Stimulated activated memory B cell treated with anti-CD40 and anti-IgM and Interleukin-4, amounts not matched to agents 10 μg/mL and 1 μg/mL and 100 μg/mL, for 72 hours (primary cell): ENCODE measurements at regions not wholly inside any gene's neighbourhood (a gene's known extent, or its start where the extent isn't known, plus 50 kb on each side); places are given as distances from the start of the nearest gene placed in this dataset.
"Not testable (repeated sequence)": the region's sequence is repeated elsewhere in the genome, so short reads cannot be mapped to it uniquely, and the experiment has no call there.

Experiments used
- ATAC-seq: fragments of 150-1000 bp; cut with Tn5 transposase; 2 replicates; pipeline ENCODE4 v1.10.0; 2021
- H3K27ac Mint-ChIP-seq: one replicate; pipeline ENCODE4 v1.8.0; 2022; ENCODE audit warnings: mild to moderate bottlenecking, mixed read lengths
- H3K27me3 Mint-ChIP-seq: one replicate; pipeline ENCODE4 v1.8.0; 2022; ENCODE audit warnings: mixed read lengths
- H3K36me3 Mint-ChIP-seq: one replicate; pipeline ENCODE4 v1.8.0; 2022; ENCODE audit warnings: mixed read lengths
- H3K4me1 Mint-ChIP-seq: one replicate; pipeline ENCODE4 v1.8.0; 2022; ENCODE audit warnings: mixed read lengths
- H3K4me3 Mint-ChIP-seq: one replicate; pipeline ENCODE4 v1.8.0; 2022; ENCODE audit warnings: mild to moderate bottlenecking, moderate library complexity, mixed read lengths
- H3K9me3 Mint-ChIP-seq: one replicate; pipeline ENCODE4 v1.8.0; 2022; ENCODE audit warnings: mixed read lengths

DNA sequence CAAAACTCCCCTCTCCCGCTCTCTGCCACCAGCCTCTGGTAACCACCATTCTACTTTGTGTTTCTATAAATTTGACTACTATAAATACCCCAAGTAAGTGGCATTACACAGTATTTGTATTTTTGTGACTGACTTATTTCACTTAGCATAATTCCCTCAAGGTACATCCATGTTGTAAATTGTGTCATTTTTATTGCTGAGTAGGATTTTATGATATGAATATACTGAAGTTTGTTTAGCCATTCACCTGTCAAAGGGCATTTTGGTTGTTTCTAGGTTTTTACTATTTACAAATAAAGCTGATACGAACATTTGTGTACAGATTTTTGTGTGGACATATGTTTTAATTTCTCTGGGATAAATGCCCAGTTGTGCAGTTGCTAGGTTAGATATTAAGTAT is 174.0 kb upstream of the MMADHC start:
- no peak for ATAC-seq
- no peak overlapping the region for H3K4me3 Mint-ChIP-seq
- peaks cover 10% of the 10 kb centered on the region for H3K9me3 Mint-ChIP-seq
- H3K27ac Mint-ChIP-seq: no peak overlapping the region
- no peaks in the 10 kb centered on the region for H3K27me3 Mint-ChIP-seq
- no peaks in the 10 kb centered on the region for H3K36me3 Mint-ChIP-seq
- no peaks in the 10 kb centered on the region for H3K4me1 Mint-ChIP-seq

DNA sequence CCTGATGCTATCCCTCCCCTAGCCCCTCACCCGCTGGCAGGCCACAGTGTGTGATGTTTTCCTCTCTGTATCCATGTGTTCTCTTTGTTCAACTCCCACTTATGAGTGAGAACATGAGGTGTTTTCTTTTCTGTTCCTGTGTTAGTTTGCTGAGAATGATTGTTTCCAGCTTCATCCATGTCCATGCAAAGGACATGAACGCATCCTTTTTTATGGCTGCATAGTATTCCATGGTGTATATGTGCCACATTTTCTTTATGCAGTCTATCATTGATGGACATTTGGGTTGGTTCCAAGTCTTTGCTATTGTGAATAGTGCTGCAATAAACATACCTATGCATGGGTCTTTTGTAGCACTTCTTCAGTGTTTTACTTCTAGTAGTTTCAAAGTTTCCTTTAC is 171.8 kb upstream of the MMADHC start:
- peaks cover 13% of the 10 kb centered on the region for H3K9me3 Mint-ChIP-seq
- H3K36me3 Mint-ChIP-seq, H3K4me1 Mint-ChIP-seq, H3K27ac Mint-ChIP-seq, H3K4me3 Mint-ChIP-seq, H3K27me3 Mint-ChIP-seq, ATAC-seq: not testable (repeated sequence)

GRCh38 chr2:149754722-149755121 is 167.1 kb upstream of the MMADHC start:
- not testable (repeated sequence) for ATAC-seq, H3K27ac Mint-ChIP-seq, H3K9me3 Mint-ChIP-seq, H3K4me3 Mint-ChIP-seq, H3K4me1 Mint-ChIP-seq, H3K27me3 Mint-ChIP-seq, H3K36me3 Mint-ChIP-seq

DNA sequence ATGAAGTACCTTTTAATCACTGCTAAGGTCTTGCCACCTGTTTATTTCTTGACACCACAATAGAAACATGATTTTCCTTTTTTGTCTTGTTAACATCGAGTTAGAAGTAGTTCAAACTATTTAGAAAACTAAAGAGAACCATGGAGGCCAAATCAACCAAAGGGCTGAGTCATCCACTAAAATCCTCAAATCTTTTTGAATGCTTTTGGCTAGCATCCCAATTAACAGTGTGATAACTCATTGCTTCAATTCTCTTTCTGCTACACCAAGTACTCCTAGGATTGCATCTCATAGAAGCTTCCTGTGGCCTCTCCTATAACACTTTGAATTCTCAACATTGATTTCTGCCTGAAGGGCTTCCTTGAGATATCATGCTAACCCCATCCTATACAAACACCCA is 159.9 kb upstream of the MMADHC start:
- H3K27ac Mint-ChIP-seq: no peak overlapping the region
- no peaks in the 10 kb centered on the region for H3K36me3 Mint-ChIP-seq
- H3K9me3 Mint-ChIP-seq: no peaks in the 10 kb centered on the region
- no peaks in the 10 kb centered on the region for H3K27me3 Mint-ChIP-seq
- no peak overlapping the region for H3K4me3 Mint-ChIP-seq
- H3K4me1 Mint-ChIP-seq: no peaks in the 10 kb centered on the region
- no peak for ATAC-seq

DNA sequence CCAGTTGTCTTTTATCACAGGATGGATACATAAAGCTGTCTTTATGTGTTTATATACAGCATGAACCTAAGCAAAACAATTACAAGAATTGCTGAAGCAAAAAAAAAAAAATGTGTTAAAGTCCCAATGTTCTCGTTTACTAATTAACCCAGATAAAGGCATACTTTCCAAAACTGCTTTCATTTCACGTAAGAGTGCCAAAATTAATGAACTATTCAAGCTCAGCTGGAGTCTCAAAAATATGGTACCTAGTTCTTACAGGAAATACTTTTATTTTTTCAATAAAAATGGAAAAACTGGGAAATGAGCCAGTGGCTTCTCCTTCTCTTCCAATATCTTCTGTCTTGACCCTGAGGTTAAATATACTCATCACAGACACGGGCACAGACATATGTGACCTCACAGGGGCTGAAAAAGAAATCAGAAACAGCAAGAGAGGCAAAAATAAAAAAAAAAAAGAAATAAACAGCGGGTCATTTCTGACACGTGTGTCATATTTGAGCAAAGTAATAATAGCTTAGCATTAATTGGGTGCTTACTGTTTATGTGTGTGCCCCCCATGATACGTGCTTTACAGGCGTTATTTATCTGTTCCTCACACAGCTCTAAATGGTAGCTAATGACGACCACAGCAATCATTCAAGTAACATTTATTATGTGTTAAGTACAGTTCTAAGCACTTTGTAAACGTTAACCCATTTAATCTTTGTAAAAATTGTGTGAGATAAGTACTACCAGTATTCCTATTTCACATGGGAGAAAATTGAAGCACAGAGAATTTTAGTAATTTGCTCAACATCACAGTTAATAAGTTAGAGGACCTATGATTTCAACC is 158.0 kb upstream of the MMADHC start:
- H3K36me3 Mint-ChIP-seq: no peaks in the 10 kb centered on the region
- H3K27me3 Mint-ChIP-seq: no peaks in the 10 kb centered on the region
- H3K4me3 Mint-ChIP-seq: no peak overlapping the region
- H3K4me1 Mint-ChIP-seq: no peaks in the 10 kb centered on the region
- no peaks in the 10 kb centered on the region for H3K9me3 Mint-ChIP-seq
- ATAC-seq: no peak
- no peak overlapping the region for H3K27ac Mint-ChIP-seq

DNA sequence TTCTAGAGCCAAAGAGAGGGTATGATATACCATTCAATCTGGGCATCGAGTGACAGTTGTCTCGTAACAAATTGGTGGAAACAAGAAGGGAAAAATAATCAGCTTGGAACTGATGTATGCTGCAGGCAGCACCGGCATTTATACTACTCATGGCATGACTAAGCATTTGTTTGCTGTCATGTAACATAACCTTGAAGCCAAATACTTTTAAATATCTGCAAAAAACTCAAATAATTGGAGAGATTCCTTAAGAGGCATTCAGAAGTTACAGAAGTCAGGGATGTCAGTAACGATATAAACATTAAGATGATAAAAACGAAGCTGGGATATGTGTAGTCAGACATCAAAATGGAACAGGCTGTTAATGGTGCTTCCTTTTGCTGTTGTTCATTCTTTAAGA is 157.3 kb upstream of the MMADHC start:
- H3K4me3 Mint-ChIP-seq: no peak overlapping the region
- no peak for ATAC-seq
- H3K27me3 Mint-ChIP-seq: no peaks in the 10 kb centered on the region
- H3K36me3 Mint-ChIP-seq: no peaks in the 10 kb centered on the region
- H3K9me3 Mint-ChIP-seq: no peaks in the 10 kb centered on the region
- H3K4me1 Mint-ChIP-seq: no peaks in the 10 kb centered on the region
- H3K27ac Mint-ChIP-seq: no peak overlapping the region

- H3K36me3 Mint-ChIP-seq: no peaks in the 10 kb centered on the region
- H3K27ac Mint-ChIP-seq: no peak overlapping the region
- no peaks in the 10 kb centered on the region for H3K4me1 Mint-ChIP-seq
- no peak overlapping the region for H3K4me3 Mint-ChIP-seq
- H3K27me3 Mint-ChIP-seq: no peaks in the 10 kb centered on the region
- no peaks in the 10 kb centered on the region for H3K9me3 Mint-ChIP-seq
- no peak for ATAC-seq
Measured at GRCh38 chr2:149743842-149744448, 156.4 kb upstream of the MMADHC start.

GRCh38 chr2:149741646-149742045 is 154.1 kb upstream of the MMADHC start:
- H3K4me3 Mint-ChIP-seq: no peak overlapping the region
- no peaks in the 10 kb centered on the region for H3K9me3 Mint-ChIP-seq
- no peak for ATAC-seq
- H3K27ac Mint-ChIP-seq: no peak overlapping the region
- H3K4me1 Mint-ChIP-seq: no peaks in the 10 kb centered on the region
- no peaks in the 10 kb centered on the region for H3K36me3 Mint-ChIP-seq
- no peaks in the 10 kb centered on the region for H3K27me3 Mint-ChIP-seq

- Mint-ChIP-seq H3K9me3 (no peaks in the 10 kb centered on the region), H3K27me3 (no peaks in the 10 kb centered on the region), H3K27ac (no peak overlapping the region), H3K4me1 (no peaks in the 10 kb centered on the region), H3K4me3 (no peak overlapping the region), H3K36me3 (no peaks in the 10 kb centered on the region)
- no peak for ATAC-seq
Measured at GRCh38 chr2:149740490-149740889, 152.9 kb upstream of the MMADHC start.

- Mint-ChIP-seq H3K36me3 (no peaks in the 10 kb centered on the region), H3K27me3 (no peaks in the 10 kb centered on the region), H3K9me3 (no peaks in the 10 kb centered on the region), H3K4me1 (no peaks in the 10 kb centered on the region), H3K4me3 (no peak overlapping the region), H3K27ac (no peak overlapping the region)
- no peak for ATAC-seq
Measured at GRCh38 chr2:149739883-149740265, 152.3 kb upstream of the MMADHC start.

DNA sequence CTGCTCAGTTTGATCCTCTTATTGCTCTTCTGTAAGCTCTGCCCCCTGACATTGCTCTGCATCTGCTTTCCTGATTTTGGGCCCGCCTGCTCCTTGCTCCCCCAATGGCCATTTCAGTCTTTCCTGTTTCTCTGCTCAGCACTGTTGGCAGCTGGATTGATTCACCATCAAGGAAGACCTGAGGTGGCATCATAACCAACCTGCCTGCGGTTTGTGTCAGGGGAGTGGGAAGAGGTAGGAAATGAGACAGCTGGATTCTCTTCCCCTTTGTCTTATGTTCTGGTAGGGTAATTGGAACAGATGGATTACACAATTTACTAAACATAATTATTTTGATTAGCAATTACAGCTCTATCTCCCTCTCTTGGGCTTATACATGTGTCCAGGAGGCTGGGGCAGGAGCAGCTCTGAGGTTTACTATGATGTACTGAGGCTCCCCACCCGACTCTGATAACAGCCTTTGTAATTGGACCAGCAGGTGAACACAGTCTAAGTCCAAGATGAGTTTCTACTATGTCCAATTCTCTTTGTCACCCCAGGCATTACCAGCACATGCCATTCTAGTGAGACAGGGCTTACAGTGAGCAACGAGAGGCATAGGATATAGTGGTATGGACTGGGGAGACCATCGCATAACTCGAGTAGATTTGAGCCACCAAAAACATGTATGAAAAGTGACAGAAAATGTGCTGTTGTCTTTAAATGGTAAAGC is 151.8 kb upstream of the MMADHC start:
- H3K27me3 Mint-ChIP-seq: no peaks in the 10 kb centered on the region
- no peak for ATAC-seq
- no peaks in the 10 kb centered on the region for H3K9me3 Mint-ChIP-seq
- no peaks in the 10 kb centered on the region for H3K4me1 Mint-ChIP-seq
- H3K27ac Mint-ChIP-seq: no peak overlapping the region
- no peaks in the 10 kb centered on the region for H3K36me3 Mint-ChIP-seq
- H3K4me3 Mint-ChIP-seq: no peak overlapping the region

DNA sequence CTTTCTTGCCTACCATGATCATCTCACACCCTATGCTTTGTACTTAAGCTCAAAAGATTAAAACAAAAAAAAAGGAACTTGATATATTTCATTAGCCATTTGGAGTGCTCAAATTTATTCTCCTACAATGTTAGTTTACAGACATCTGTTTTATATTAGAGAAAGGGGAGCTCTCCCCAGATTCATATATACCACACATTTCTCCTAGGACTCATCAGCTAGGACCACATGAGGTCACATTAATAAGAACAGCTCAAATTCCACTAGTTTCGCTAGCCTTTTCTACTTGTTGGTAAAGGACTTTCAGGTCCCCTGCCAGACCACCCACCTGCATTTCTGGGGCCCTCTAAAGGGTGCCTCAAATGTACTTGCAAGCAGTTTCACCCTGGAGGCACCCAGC is 151.2 kb upstream of the MMADHC start:
- no peak for ATAC-seq
- no peaks in the 10 kb centered on the region for H3K9me3 Mint-ChIP-seq
- no peaks in the 10 kb centered on the region for H3K27me3 Mint-ChIP-seq
- H3K4me3 Mint-ChIP-seq: no peak overlapping the region
- H3K4me1 Mint-ChIP-seq: no peaks in the 10 kb centered on the region
- H3K36me3 Mint-ChIP-seq: no peaks in the 10 kb centered on the region
- no peak overlapping the region for H3K27ac Mint-ChIP-seq

DNA sequence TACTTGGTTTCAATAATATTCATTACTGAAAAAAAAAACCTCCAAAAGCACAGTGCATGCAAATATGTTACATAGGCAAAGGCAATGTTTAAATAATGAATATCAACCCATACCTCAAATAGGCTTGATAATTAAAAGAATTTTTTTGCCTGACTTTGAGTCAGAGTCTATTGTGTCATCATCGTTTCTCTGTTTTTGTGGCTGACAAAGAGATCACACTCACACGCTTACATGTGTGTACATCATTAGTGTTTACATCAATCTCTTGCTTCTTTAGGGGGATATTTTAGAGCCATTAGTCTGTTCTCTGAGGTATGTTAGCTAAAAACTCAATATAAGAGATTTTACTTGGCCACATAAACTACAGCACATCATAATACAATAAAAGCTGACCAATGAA is 150.3 kb upstream of the MMADHC start:
- no peaks in the 10 kb centered on the region for H3K27me3 Mint-ChIP-seq
- ATAC-seq: no peak
- no peaks in the 10 kb centered on the region for H3K4me1 Mint-ChIP-seq
- no peaks in the 10 kb centered on the region for H3K9me3 Mint-ChIP-seq
- H3K36me3 Mint-ChIP-seq: no peaks in the 10 kb centered on the region
- H3K4me3 Mint-ChIP-seq: no peak overlapping the region
- H3K27ac Mint-ChIP-seq: no peak overlapping the region

GRCh38 chr2:149735237-149735958 is 147.8 kb upstream of the MMADHC start:
- Mint-ChIP-seq H3K4me1 (no peaks in the 10 kb centered on the region), H3K27me3 (no peaks in the 10 kb centered on the region), H3K27ac (no peak overlapping the region), H3K9me3 (no peaks in the 10 kb centered on the region), H3K36me3 (no peaks in the 10 kb centered on the region), H3K4me3 (no peak overlapping the region)
- no peak for ATAC-seq

DNA sequence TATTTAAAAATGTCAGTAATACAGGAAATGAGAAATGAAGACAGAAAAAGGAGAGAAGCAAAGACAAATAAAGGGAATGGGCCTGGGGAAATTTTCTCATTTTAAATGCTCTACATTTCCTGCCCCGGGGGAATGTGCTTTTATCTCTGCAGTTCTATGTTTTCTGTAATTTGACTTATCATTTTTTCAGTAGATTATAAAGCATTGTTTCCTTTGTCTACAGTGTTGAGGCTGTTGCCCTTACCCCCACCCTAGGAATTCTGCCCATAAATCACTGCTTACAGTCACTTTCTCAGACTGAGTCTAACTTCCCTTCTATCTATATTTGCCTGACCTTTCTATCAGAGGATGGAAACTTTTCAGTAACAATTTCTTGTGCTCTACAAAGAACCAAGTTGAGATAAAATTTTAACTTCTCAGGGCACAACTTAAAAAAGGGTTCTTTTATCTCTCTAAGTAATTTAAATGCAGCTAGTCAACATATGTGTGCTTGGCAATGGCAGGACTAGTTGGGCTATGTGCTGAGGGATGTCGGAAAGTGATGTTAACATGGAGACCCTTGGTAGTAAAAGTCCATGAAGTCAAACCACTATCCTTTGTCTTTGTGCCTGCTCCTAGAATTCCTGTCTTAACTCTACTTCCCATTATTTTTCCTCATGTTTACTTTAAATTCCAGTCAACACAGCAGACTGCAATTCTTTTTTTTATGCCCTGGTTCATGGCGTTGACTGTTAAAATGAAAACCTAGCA is 146.5 kb upstream of the MMADHC start:
- no peaks in the 10 kb centered on the region for H3K4me1 Mint-ChIP-seq
- H3K9me3 Mint-ChIP-seq: no peaks in the 10 kb centered on the region
- H3K27me3 Mint-ChIP-seq: no peaks in the 10 kb centered on the region
- no peaks in the 10 kb centered on the region for H3K36me3 Mint-ChIP-seq
- no peak overlapping the region for H3K27ac Mint-ChIP-seq
- H3K4me3 Mint-ChIP-seq: no peak overlapping the region
- no peak for ATAC-seq
